ENCODE measurements at regions not wholly inside any gene's neighbourhood (a gene's known extent, or its start where the extent isn't known, plus 50 kb on each side); places are given as distances from the start of the nearest gene placed in this dataset.

GRCh38 chr7:36098096-36098495 is 55.0 kb upstream of the EEPD1 start:
- POLR2A ChIA-PET = no interaction called here
- no peaks in the 10 kb centered on the region for H3K9me1 ChIP-seq (replicated peaks; ENCODE audit: control insufficient read depth, extremely low read depth, insufficient read depth, low read length)
- H4K20me1 ChIP-seq (replicated peaks; ENCODE audit: control insufficient read depth, extremely low read depth, insufficient read depth, low read length) = no peaks in the 10 kb centered on the region
- H2AFZ ChIP-seq (ENCODE audit: low read depth, low read length) = no peak overlapping the region
- H3K4me1 ChIP-seq (ENCODE audit: control insufficient read depth, extremely low read depth, insufficient read depth, low read length) = no peaks in the 10 kb centered on the region
- H3K9ac ChIP-seq (replicated peaks; ENCODE audit: extremely low read depth, insufficient read depth, low read length) = no peak overlapping the region
- intact Hi-C loops (cut with micrococcal nuclease) (no loop called here), dilution Hi-C loops (cut with MboI; ENCODE audit: extremely low pct_ligation_motif_present, low sequenced_read_pairs) (no loop called here)
- CTCF ChIA-PET = no interaction called here
- no TSS peak for BruUV-seq (replicated peaks)
- TF ChIP-seq POLR2AphosphoS5 (IDR thresholded peaks at IDR 0.05; ENCODE audit: insufficient read depth, low read depth, low read length) = no peak
- TF ChIP-seq EZH2 (IDR thresholded peaks at IDR 0.05; ENCODE audit: borderline replicate concordance, low read depth, low read length, severe bottlenecking) = no peak
- TF ChIP-seq JUN (IDR thresholded peaks at IDR 0.05; ENCODE audit: borderline replicate concordance, insufficient read depth, insufficient read length, low read depth) = no peak
- no peak for TF ChIP-seq FOS (IDR thresholded peaks at IDR 0.05; ENCODE audit: borderline replicate concordance, insufficient read depth, low read length)
- TF ChIP-seq POLR2A (IDR thresholded peaks at IDR 0.05; ENCODE audit: low read depth, low read length) = no peak
- FAIRE-seq (no peak), DNase-seq (ENCODE audit: low read depth, low spot score) (no peak)
- no peak overlapping the region for H3K27ac ChIP-seq (ENCODE audit: insufficient read depth, low read depth, low read length)
- H3K4me3 ChIP-seq (replicated peaks in 1 of 3; ENCODE audit: insufficient read depth in 1 of 3, low read depth in 1 of 3, low read length in 3 of 3) = no peak overlapping the region
- H3K27me3 ChIP-seq (ENCODE audit: control insufficient read depth in 2 of 2, insufficient read depth in 2 of 2, low read length in 2 of 2) = peaks cover 0 to 3% of the 10 kb centered on the region in 2 experiments
- no peak overlapping the region for H3K4me2 ChIP-seq (ENCODE audit: insufficient read depth, low read length)
- H3K9me3 ChIP-seq (replicated peaks; ENCODE audit: control insufficient read depth, insufficient read depth, low read length) = no peaks in the 10 kb centered on the region
- no peaks in the 10 kb centered on the region for H3K79me2 ChIP-seq (ENCODE audit: control insufficient read depth, insufficient read depth, low read length)
- H3K36me3 ChIP-seq (ENCODE audit: control insufficient read depth in 2 of 2, extremely low read depth in 1 of 2, insufficient read depth in 2 of 2, low read length in 2 of 2) = no peaks in the 10 kb centered on the region

- Histone ChIP-seq H3K9me3 (replicated peaks; ENCODE audit: control insufficient read depth, insufficient read depth, low read length) (no peaks in the 10 kb centered on the region), H3K9ac (replicated peaks; ENCODE audit: extremely low read depth, insufficient read depth, low read length) (no peak overlapping the region), H3K27ac (ENCODE audit: insufficient read depth, low read depth, low read length) (no peak overlapping the region), H2AFZ (ENCODE audit: low read depth, low read length) (no peak overlapping the region), H3K4me1 (ENCODE audit: control insufficient read depth, extremely low read depth, insufficient read depth, low read length) (no peaks in the 10 kb centered on the region), H3K4me3 (replicated peaks in 1 of 3; ENCODE audit: insufficient read depth in 1 of 3, low read depth in 1 of 3, low read length in 3 of 3) (no peak overlapping the region), H4K20me1 (replicated peaks; ENCODE audit: control insufficient read depth, extremely low read depth, insufficient read depth, low read length) (no peaks in the 10 kb centered on the region), H3K36me3 (ENCODE audit: control insufficient read depth in 2 of 2, extremely low read depth in 1 of 2, insufficient read depth in 2 of 2, low read length in 2 of 2) (no peaks in the 10 kb centered on the region), H3K4me2 (ENCODE audit: insufficient read depth, low read length) (no peak overlapping the region), H3K79me2 (ENCODE audit: control insufficient read depth, insufficient read depth, low read length) (no peaks in the 10 kb centered on the region), H3K27me3 (ENCODE audit: control insufficient read depth in 2 of 2, insufficient read depth in 2 of 2, low read length in 2 of 2) (peaks cover 0 to 3% of the 10 kb centered on the region in 2 experiments), H3K9me1 (replicated peaks; ENCODE audit: control insufficient read depth, extremely low read depth, insufficient read depth, low read length) (no peaks in the 10 kb centered on the region)
- FAIRE-seq = no peak
- intact Hi-C loops (cut with micrococcal nuclease) = no loop called here
- POLR2A ChIA-PET = no interaction called here
- dilution Hi-C loops (cut with MboI; ENCODE audit: extremely low pct_ligation_motif_present, low sequenced_read_pairs) = no loop called here
- TF ChIP-seq CTCF (IDR thresholded peaks at IDR 0.05; ENCODE audit: extremely low read depth in 1 of 2, insufficient read depth in 1 of 2, low read depth in 1 of 2, low read length in 2 of 2) (no peak), MYC (IDR thresholded peaks at IDR 0.05; ENCODE audit: low read depth, low read length) (no peak), POLR2A (IDR thresholded peaks at IDR 0.05; ENCODE audit: low read depth, low read length) (no peak), POLR2AphosphoS5 (IDR thresholded peaks at IDR 0.05; ENCODE audit: insufficient read depth, low read depth, low read length) (no peak), FOS (IDR thresholded peaks at IDR 0.05; ENCODE audit: borderline replicate concordance, insufficient read depth, low read length) (no peak), JUN (IDR thresholded peaks at IDR 0.05; ENCODE audit: borderline replicate concordance, insufficient read depth, insufficient read length, low read depth) (no peak), GATA2 (IDR thresholded peaks at IDR 0.05; ENCODE audit: insufficient read depth, insufficient read length, low read depth, low read length) (no peak), EZH2 (IDR thresholded peaks at IDR 0.05; ENCODE audit: borderline replicate concordance, low read depth, low read length, severe bottlenecking) (no peak), MAX (IDR thresholded peaks at IDR 0.05; ENCODE audit: insufficient read depth, insufficient read length) (no peak)
- no TSS peak for BruUV-seq (replicated peaks)
- CTCF ChIA-PET = no interaction called here
- DNase-seq (ENCODE audit: low read depth, low spot score) = no peak
Observed at GRCh38 chr7:36100226-36100625, 52.8 kb upstream of the EEPD1 start.

All from endothelial cell of umbilical vein (primary cell).